Natural killer cell treated with Interleukin-12 subunit alpha and Interleukin-12 subunit beta and Interleukin-15 and Interleukin-18, amount 100 ng/mL, for 72 hours (primary cell): ENCODE measurements at regions not wholly inside any gene's neighbourhood (a gene's known extent, or its start where the extent isn't known, plus 50 kb on each side); places are given as distances from the start of the nearest gene placed in this dataset.

Experiments
- ATAC-seq, 2 donors: fragments of 150-1000 bp; cut with Tn5 transposase in 1 of 2; sonication (Bioruptor Pico), chemical (Tn5 transposase) in 1 of 2; 2 replicates each; pipeline ENCODE4 v1.10.0; 2021
- DNase-seq: peaks from one replicate; pipeline ENCODE4 v3.0.0; 2022; ENCODE audit warnings: low spot score
- H3K27ac Mint-ChIP-seq, 2 donors: 1 replicate in 1 of 2; 2 replicates in 1 of 2; pipeline ENCODE4 v1.8.0; 2022; ENCODE audit warnings: mixed read lengths in 2 of 2, mild to moderate bottlenecking in 1 of 2, moderate library complexity in 1 of 2
- H3K27me3 Mint-ChIP-seq, 2 donors: 1 replicate in 1 of 2; 2 replicates in 1 of 2; pipeline ENCODE4 v1.8.0; 2022; ENCODE audit warnings: mixed read lengths in 2 of 2
- H3K36me3 Mint-ChIP-seq: one replicate; pipeline ENCODE4 v1.8.0; 2022; ENCODE audit warnings: mixed read lengths
- H3K4me1 Mint-ChIP-seq, 2 donors: 1 replicate in 1 of 2; 2 replicates in 1 of 2; pipeline ENCODE4 v1.8.0; 2022; ENCODE audit warnings: low read depth in 2 of 2, mixed read lengths in 2 of 2, mild to moderate bottlenecking in 1 of 2
- H3K4me3 Mint-ChIP-seq: one replicate; pipeline ENCODE4 v1.8.0; 2022; ENCODE audit warnings: mixed read lengths
- H3K9me3 Mint-ChIP-seq: 2 replicates; pipeline ENCODE4 v1.8.0; 2022; ENCODE audit warnings: mixed read lengths

DNA sequence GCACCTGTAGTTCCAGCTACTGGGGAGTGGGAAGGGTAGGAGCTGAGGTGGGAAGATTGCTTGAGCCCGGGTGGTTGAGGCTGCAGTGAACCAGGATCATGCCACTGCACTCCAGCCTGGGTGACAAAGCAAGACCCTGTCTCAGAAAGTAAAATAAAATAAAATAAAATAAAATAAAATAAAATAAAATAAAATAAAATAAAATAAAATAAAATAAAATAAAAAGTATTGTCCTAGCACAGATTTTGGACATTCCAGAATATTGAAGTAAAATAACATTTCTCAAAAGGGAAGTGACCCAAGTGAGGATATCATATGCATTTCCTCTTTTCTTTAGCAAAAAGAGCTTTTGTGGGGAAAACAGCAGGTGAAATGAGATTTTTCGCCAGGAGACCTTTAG lies 83.5 kb downstream of the TMEM174 start:
- H3K36me3 Mint-ChIP-seq, result no peaks in the 10 kb centered on the region
- ATAC-seq (no peak), DNase-seq (no peak)
- no peaks in the 10 kb centered on the region for H3K4me1 Mint-ChIP-seq
- H3K4me3 Mint-ChIP-seq, result no peak overlapping the region
- H3K27ac Mint-ChIP-seq, result no peak overlapping the region
- H3K9me3 Mint-ChIP-seq, result no peaks in the 10 kb centered on the region
- peaks cover 44 to 57% of the 10 kb centered on the region in 2 donors for H3K27me3 Mint-ChIP-seq

DNA sequence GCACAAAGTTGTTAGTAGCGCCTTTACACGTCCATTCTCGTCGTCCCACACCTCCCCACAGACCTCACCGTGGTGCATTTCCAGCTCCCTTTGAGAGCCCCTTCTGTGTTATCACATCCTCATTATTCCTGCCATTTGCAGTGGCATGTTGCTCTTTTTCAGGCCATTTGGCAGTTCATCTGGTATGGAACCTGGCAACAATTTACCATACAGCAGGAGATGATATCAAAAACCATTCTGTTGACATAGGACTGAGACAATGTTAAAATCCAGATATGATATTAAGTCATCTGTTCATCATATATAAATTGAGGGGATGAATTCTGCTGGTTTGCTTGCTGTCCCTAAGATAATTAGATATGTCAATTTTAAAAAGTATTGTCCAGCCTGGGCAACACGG lies 83.0 kb downstream of the TMEM174 start:
- Mint-ChIP-seq H3K36me3 (no peaks in the 10 kb centered on the region), H3K4me3 (no peak overlapping the region), H3K9me3 (no peaks in the 10 kb centered on the region), H3K27me3 (peaks cover 45 to 56% of the 10 kb centered on the region in 2 donors), H3K4me1 (no peaks in the 10 kb centered on the region), H3K27ac (no peak overlapping the region)
- no peak for ATAC-seq
- no peak for DNase-seq

GRCh38 chr5:73254642-73255041 lies 81.6 kb downstream of the TMEM174 start:
- ATAC-seq, result no peak
- Mint-ChIP-seq H3K9me3 (no peaks in the 10 kb centered on the region), H3K36me3 (no peaks in the 10 kb centered on the region), H3K27ac (no peak overlapping the region), H3K27me3 (peaks cover 45 to 64% of the 10 kb centered on the region in 2 donors), H3K4me3 (no peak overlapping the region), H3K4me1 (no peaks in the 10 kb centered on the region)
- DNase-seq, result no peak

- ATAC-seq (no peak), DNase-seq (no peak)
- H3K27ac Mint-ChIP-seq, result no peak overlapping the region
- H3K9me3 Mint-ChIP-seq, result no peaks in the 10 kb centered on the region
- peaks cover 42 to 64% of the 10 kb centered on the region in 2 donors for H3K27me3 Mint-ChIP-seq
- H3K4me1 Mint-ChIP-seq, result no peaks in the 10 kb centered on the region
- no peak overlapping the region for H3K4me3 Mint-ChIP-seq
- no peaks in the 10 kb centered on the region for H3K36me3 Mint-ChIP-seq
These were observed 80.2 kb downstream of the TMEM174 start for GRCh38 chr5:73253047-73253660.

DNA sequence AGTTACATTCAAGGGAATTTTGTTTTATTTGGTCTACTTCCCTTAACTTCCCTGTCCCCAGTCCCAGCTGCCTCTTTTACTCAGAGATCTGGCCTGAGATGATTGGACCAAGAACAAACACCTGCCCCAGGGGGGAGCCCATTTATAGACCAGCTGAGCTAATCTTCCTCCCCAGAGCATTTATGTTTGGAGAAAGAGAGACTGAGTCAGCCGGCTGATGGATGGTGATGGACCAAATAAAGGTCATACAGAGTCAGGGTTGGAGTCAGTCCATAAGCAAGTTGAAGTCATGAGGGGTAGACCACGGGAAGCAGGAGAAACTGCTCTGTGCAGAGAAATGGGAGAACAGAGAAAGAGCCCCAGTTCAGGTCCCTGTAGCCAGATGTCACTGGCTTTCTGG lies 77.7 kb downstream of the TMEM174 start:
- Mint-ChIP-seq H3K27ac (no peak overlapping the region), H3K27me3 (peaks cover 51 to 74% of the 10 kb centered on the region in 2 donors), H3K36me3 (no peaks in the 10 kb centered on the region), H3K4me3 (no peak overlapping the region), H3K9me3 (no peaks in the 10 kb centered on the region), H3K4me1 (no peaks in the 10 kb centered on the region)
- DNase-seq (no peak), ATAC-seq (no peak)

GRCh38 chr5:73242735-73243134 lies 69.7 kb downstream of the TMEM174 start:
- Mint-ChIP-seq H3K9me3 (no peaks in the 10 kb centered on the region), H3K36me3 (no peaks in the 10 kb centered on the region), H3K27me3 (peaks cover 20 to 23% of the 10 kb centered on the region in 2 donors), H3K4me1 (no peaks in the 10 kb centered on the region), H3K4me3 (no peak overlapping the region), H3K27ac (no peak overlapping the region)
- DNase-seq (no peak), ATAC-seq (no peak)

DNA sequence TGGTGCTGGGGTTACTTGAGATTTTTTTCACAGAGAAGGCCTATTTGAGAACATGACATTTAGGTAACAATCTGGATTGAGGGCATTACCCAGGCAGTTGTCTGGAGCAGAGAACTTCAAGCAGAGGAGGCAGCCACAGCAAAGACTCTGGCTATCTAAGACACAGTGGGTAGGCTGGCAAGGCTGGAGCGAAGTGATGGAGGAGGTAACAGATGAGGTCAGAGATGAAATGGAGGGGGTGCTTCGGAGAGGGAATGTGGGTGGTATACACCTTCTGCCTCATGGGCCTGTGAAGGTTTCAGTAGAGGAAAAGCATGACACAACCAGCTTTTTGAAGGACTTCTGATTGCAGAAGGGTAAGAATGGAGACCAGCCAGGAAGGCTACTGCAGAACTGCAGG lies 65.9 kb downstream of the TMEM174 start:
- H3K27me3 Mint-ChIP-seq, result peaks cover 26 to 28% of the 10 kb centered on the region in 2 donors
- no peaks in the 10 kb centered on the region for H3K36me3 Mint-ChIP-seq
- peak in 1 of 2 donors; percentile 6 for ATAC-seq
- no peak for DNase-seq
- no peak overlapping the region for H3K27ac Mint-ChIP-seq
- H3K4me3 Mint-ChIP-seq, result no peak overlapping the region
- no peaks in the 10 kb centered on the region for H3K4me1 Mint-ChIP-seq
- no peaks in the 10 kb centered on the region for H3K9me3 Mint-ChIP-seq

DNA sequence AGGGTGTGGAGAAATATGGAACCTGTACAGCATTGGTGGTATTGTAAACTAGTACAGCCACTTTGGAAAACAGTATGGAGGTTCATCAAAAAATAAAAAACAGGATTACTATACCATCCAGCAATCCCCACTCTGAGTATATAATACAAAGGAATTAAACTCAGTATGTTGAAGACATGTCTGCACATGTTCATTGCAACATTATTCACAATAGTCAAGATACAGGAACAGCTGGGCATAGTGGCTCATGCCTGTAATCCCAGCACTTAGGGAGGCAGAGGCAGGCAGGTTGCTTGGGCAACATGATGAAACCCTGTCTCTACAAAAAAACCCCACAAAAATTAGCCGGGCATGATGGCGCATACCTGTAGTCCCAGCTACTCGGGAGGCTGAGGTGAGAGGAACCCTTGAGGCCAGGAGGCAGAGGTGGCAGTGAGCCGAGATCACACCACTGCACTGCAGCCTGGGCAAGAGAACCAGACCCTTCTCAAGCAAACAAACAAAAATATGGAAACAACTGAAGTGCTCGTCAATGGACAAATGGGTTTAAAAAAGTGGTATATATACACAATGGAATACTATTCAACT lies 63.6 kb downstream of the TMEM174 start:
- Mint-ChIP-seq H3K4me1 (peaks cover under 1 to 9% of the 10 kb centered on the region in 2 donors), H3K9me3 (no peaks in the 10 kb centered on the region), H3K27me3 (peaks cover 39 to 42% of the 10 kb centered on the region in 2 donors), H3K27ac (no peak overlapping the region), H3K4me3 (no peak overlapping the region), H3K36me3 (no peaks in the 10 kb centered on the region)
- DNase-seq (no peak), ATAC-seq (no peak)

GRCh38 chr5:73234204-73234555 lies 61.2 kb downstream of the TMEM174 start:
- no peaks in the 10 kb centered on the region for H3K36me3 Mint-ChIP-seq
- peaks cover 51 to 57% of the 10 kb centered on the region in 2 donors for H3K27me3 Mint-ChIP-seq
- no peak for ATAC-seq
- H3K4me3 Mint-ChIP-seq, result no peak overlapping the region
- no peaks in the 10 kb centered on the region for H3K9me3 Mint-ChIP-seq
- DNase-seq, result no peak
- no peak overlapping the region for H3K27ac Mint-ChIP-seq
- H3K4me1 Mint-ChIP-seq, result peaks cover 6 to 14% of the 10 kb centered on the region in 2 donors

- ATAC-seq, result peak; percentile 39 to 59
- H3K4me3 Mint-ChIP-seq, result peak overlapping the region; percentile 44
- H3K9me3 Mint-ChIP-seq, result no peaks in the 10 kb centered on the region
- H3K27ac Mint-ChIP-seq, result no peak overlapping the region
- peaks cover 6 to 14% of the 10 kb centered on the region in 2 donors for H3K4me1 Mint-ChIP-seq
- no peaks in the 10 kb centered on the region for H3K36me3 Mint-ChIP-seq
- peaks cover 51 to 57% of the 10 kb centered on the region in 2 donors for H3K27me3 Mint-ChIP-seq
- DNase-seq, result no peak
These were observed 60.6 kb downstream of the TMEM174 start for GRCh38 chr5:73233461-73234203.

GRCh38 chr5:73233053-73233460 lies 60.1 kb downstream of the TMEM174 start:
- H3K27me3 Mint-ChIP-seq, result peaks cover 51 to 57% of the 10 kb centered on the region in 2 donors
- no peaks in the 10 kb centered on the region for H3K9me3 Mint-ChIP-seq
- peaks cover 6 to 14% of the 10 kb centered on the region in 2 donors for H3K4me1 Mint-ChIP-seq
- H3K36me3 Mint-ChIP-seq, result no peaks in the 10 kb centered on the region
- ATAC-seq (peak in 1 of 2 donors; percentile 30), DNase-seq (no peak)
- H3K27ac Mint-ChIP-seq, result no peak overlapping the region
- no peak overlapping the region for H3K4me3 Mint-ChIP-seq

GRCh38 chr5:73232266-73233041 lies 59.5 kb downstream of the TMEM174 start:
- H3K4me1 Mint-ChIP-seq, result peaks cover 6 to 14% of the 10 kb centered on the region in 2 donors

GRCh38 chr5:73231246-73231778 lies 58.3 kb downstream of the TMEM174 start:
- ATAC-seq, result no peak
- no peak overlapping the region for H3K4me3 Mint-ChIP-seq
- no peaks in the 10 kb centered on the region for H3K36me3 Mint-ChIP-seq
- peaks cover 50 to 55% of the 10 kb centered on the region in 2 donors for H3K27me3 Mint-ChIP-seq
- no peak overlapping the region for H3K27ac Mint-ChIP-seq
- no peaks in the 10 kb centered on the region for H3K9me3 Mint-ChIP-seq
- peaks cover 6 to 14% of the 10 kb centered on the region in 2 donors for H3K4me1 Mint-ChIP-seq
- DNase-seq, result no peak

More at GRCh38 chr5:73232266-73233041, 59.5 kb downstream of the TMEM174 start:
- H3K4me3 Mint-ChIP-seq, result no peak overlapping the region
- ATAC-seq (peak in 1 of 2 donors; percentile 17), DNase-seq (no peak)
- H3K36me3 Mint-ChIP-seq, result no peaks in the 10 kb centered on the region
- H3K27me3 Mint-ChIP-seq, result peaks cover 47 to 55% of the 10 kb centered on the region in 2 donors
- H3K27ac Mint-ChIP-seq, result no peak overlapping the region
- H3K9me3 Mint-ChIP-seq, result no peaks in the 10 kb centered on the region
